Calu3 (cell line): ENCODE measurements at regions not wholly inside any gene's neighbourhood (a gene's known extent, or its start where the extent isn't known, plus 50 kb on each side); places are given as distances from the start of the nearest gene placed in this dataset.

Experiments used
- BruUV-seq: library from RNA; stranded (reverse); fragments of 400-500 nt; replicated peaks from 2 replicates; lab custom pipeline; 2021; lab: Mats Ljungman, UMichigan
- CTCF ChIA-PET: fragments of 300-600 bp; sonication (Branson Sonifier 250); formaldehyde crosslinking; loops from one replicate; lab custom pipeline; 2022; ENCODE audit warnings: antibody characterized with exemption; lab: Charles Lee
- DNase-seq: peaks from one replicate; pipeline ENCODE4 v3.0.0; 2022
- H3K27ac Mint-ChIP-seq: one replicate; pipeline ENCODE4 v1.8.0; 2022; ENCODE audit warnings: mixed read lengths; ENCODE audit not compliant: unreplicated experiment
- H3K27me3 Mint-ChIP-seq: one replicate; pipeline ENCODE4 v1.8.0; 2022; ENCODE audit warnings: mixed read lengths; ENCODE audit not compliant: unreplicated experiment
- H3K36me3 Mint-ChIP-seq: one replicate; pipeline ENCODE4 v1.8.0; 2022; ENCODE audit warnings: mild to moderate bottlenecking, moderate library complexity, mixed read lengths; ENCODE audit not compliant: insufficient read depth, unreplicated experiment
- H3K4me1 Mint-ChIP-seq: one replicate; pipeline ENCODE4 v1.8.0; 2022; ENCODE audit warnings: mild to moderate bottlenecking, low read depth, mixed read lengths; ENCODE audit not compliant: unreplicated experiment
- H3K4me3 Mint-ChIP-seq: one replicate; pipeline ENCODE4 v1.8.0; 2022; ENCODE audit warnings: mild to moderate bottlenecking, low read depth, moderate library complexity, mixed read lengths; ENCODE audit not compliant: unreplicated experiment
- H3K9me3 Mint-ChIP-seq: one replicate; pipeline ENCODE4 v1.8.0; 2022; ENCODE audit warnings: low read depth, mixed read lengths; ENCODE audit not compliant: unreplicated experiment
- CTCF ChIP-seq: fragments of 200-600 bp; IDR thresholded peaks from one replicate; pipeline ENCODE4 v1.8.0; 2022; ENCODE audit warnings: antibody characterized with exemption; ENCODE audit not compliant: unreplicated experiment
- intact Hi-C: fragments of 100-400 bp; cut with micrococcal nuclease; formaldehyde crosslinking; loops from one replicate; pipeline ENCODE4 v1.10.0; 2022; ENCODE audit not compliant: unreplicated experiment

- Mint-ChIP-seq H3K27me3 (no peaks in the 10 kb centered on the region), H3K4me1 (no peaks in the 10 kb centered on the region), H3K27ac (no peak overlapping the region), H3K4me3 (no peak overlapping the region), H3K36me3 (no peaks in the 10 kb centered on the region), H3K9me3 (peaks cover 3% of the 10 kb centered on the region)
- intact Hi-C loops = no loop called here
- BruUV-seq = no TSS peak
- TF ChIP-seq CTCF = no peak
- CTCF ChIA-PET = interaction anchor here (0.7 kb wide), 1 partner anchor 1556 kb away, joined by 4 read pairs; no protein-coding TSS in a partner anchor
- DNase-seq = no peak
Observed at GRCh38 chr7:118801366-118801765, 576.9 kb downstream of the ANKRD7 start.

- Mint-ChIP-seq H3K4me3 (no peak overlapping the region), H3K9me3 (peaks cover 3% of the 10 kb centered on the region), H3K4me1 (no peaks in the 10 kb centered on the region), H3K27me3 (no peaks in the 10 kb centered on the region), H3K36me3 (no peaks in the 10 kb centered on the region), H3K27ac (no peak overlapping the region)
- DNase-seq = no peak
- CTCF ChIA-PET = interaction anchor here (0.6 kb wide), 1 partner anchor 203 kb away, joined by 3 read pairs; no protein-coding TSS in a partner anchor
- intact Hi-C loops = no loop called here
- no TSS peak for BruUV-seq
- TF ChIP-seq CTCF = no peak
Observed at GRCh38 chr7:118802726-118803125, 578.2 kb downstream of the ANKRD7 start.

GRCh38 chr7:118826246-118826645 is 601.7 kb downstream of the ANKRD7 start:
- H3K4me1 Mint-ChIP-seq = no peaks in the 10 kb centered on the region
- H3K36me3 Mint-ChIP-seq = no peaks in the 10 kb centered on the region
- CTCF ChIA-PET = no interaction called here
- no peak for TF ChIP-seq CTCF
- no TSS peak for BruUV-seq
- no peak for DNase-seq
- no peak overlapping the region for H3K4me3 Mint-ChIP-seq
- H3K9me3 Mint-ChIP-seq = no peaks in the 10 kb centered on the region
- intact Hi-C loops = no loop called here
- no peaks in the 10 kb centered on the region for H3K27me3 Mint-ChIP-seq
- H3K27ac Mint-ChIP-seq = no peak overlapping the region

- H3K27ac Mint-ChIP-seq = no peak overlapping the region
- intact Hi-C loops = no loop called here
- no peaks in the 10 kb centered on the region for H3K27me3 Mint-ChIP-seq
- no peaks in the 10 kb centered on the region for H3K4me1 Mint-ChIP-seq
- TF ChIP-seq CTCF = no peak
- no peaks in the 10 kb centered on the region for H3K36me3 Mint-ChIP-seq
- no TSS peak for BruUV-seq
- no peak for DNase-seq
- no peak overlapping the region for H3K4me3 Mint-ChIP-seq
- CTCF ChIA-PET = interaction anchor here (0.6 kb wide), 1 partner anchor 409 kb away, joined by 3 read pairs; no protein-coding TSS in a partner anchor
- peaks cover 2% of the 10 kb centered on the region for H3K9me3 Mint-ChIP-seq
Observed at GRCh38 chr7:118836933-118837332, 612.4 kb downstream of the ANKRD7 start.
